Endothelial cell of umbilical vein (primary cell): ENCODE measurements at regions not wholly inside any gene's neighbourhood (a gene's known extent, or its start where the extent isn't known, plus 50 kb on each side); places are given as distances from the start of the nearest gene placed in this dataset.

Experiments used
- BruUV-seq: library from RNA; stranded (reverse); fragments of 400-500 nt; replicated peaks from 2 replicates; lab custom pipeline; 2021; lab: Mats Ljungman, UMichigan
- CTCF ChIA-PET: fragments of 300-600, 350-600 bp; sonication (Branson Sonifier 250); formaldehyde crosslinking; loops from one replicate; lab custom pipeline; 2021; ENCODE audit warnings: antibody characterized with exemption, inconsistent platforms; lab: Charles Lee
- POLR2A ChIA-PET: fragments of 300-600, 350-600 bp; sonication (Branson Sonifier 250); formaldehyde crosslinking; loops from one replicate; lab custom pipeline; 2021; ENCODE audit warnings: antibody characterized with exemption, inconsistent platforms; lab: Charles Lee
- DNase-seq: peaks from one replicate; pipeline ENCODE4 v3.0.0-alpha.2; 2011; ENCODE audit warnings: low read depth, low spot score
- FAIRE-seq: peaks from 2 replicates; lab custom pipeline; 2011; peaks lifted over from hg19 to GRCh38; lab: Jason Lieb, UNC
- H2AFZ ChIP-seq: 2 replicates; pipeline ENCODE4 v1.6.0; 2012; ENCODE audit warnings: low read depth, low read length, control low read depth, inconsistent platforms
- H3K27ac ChIP-seq: 2 replicates; pipeline ENCODE4 v1.5.1; 2011; ENCODE audit warnings: low read depth, mild to moderate bottlenecking, control low read depth, low read length, moderate library complexity; ENCODE audit not compliant: insufficient read depth
- H3K27me3 ChIP-seq, 2 experiments: 2 replicates each; pipeline versions ENCODE4 v1.6.0 to v1.6.1; 2011; ENCODE audit warnings: low read length in 2 of 2, mixed read lengths in 1 of 2; ENCODE audit not compliant: control insufficient read depth in 2 of 2, insufficient read depth in 2 of 2
- H3K36me3 ChIP-seq, 2 experiments: 2 replicates in 1 of 2; 3 replicates in 1 of 2; pipeline ENCODE4 v1.5.1; 2011; ENCODE audit warnings: low read length in 2 of 2, mild to moderate bottlenecking in 1 of 2, moderate library complexity in 1 of 2; ENCODE audit not compliant: control insufficient read depth in 2 of 2, insufficient read depth in 2 of 2; ENCODE audit errors: extremely low read depth in 1 of 2
- H3K4me1 ChIP-seq: 3 replicates; pipeline ENCODE4 v1.5.1; 2011; ENCODE audit warnings: mild to moderate bottlenecking, low read length; ENCODE audit not compliant: control insufficient read depth, insufficient read depth; ENCODE audit errors: extremely low read depth
- H3K4me2 ChIP-seq: 2 replicates; pipeline ENCODE4 v1.6.1; 2011; ENCODE audit warnings: low read length, control low read depth, mixed read lengths; ENCODE audit not compliant: insufficient read depth
- H3K4me3 ChIP-seq, 3 experiments: fragments of 200-600 bp in 1 of 3; sonication (generic), shearing (Covaris generic) in 1 of 3; replicated peaks in 1 of 3; 2 replicates each; pipeline ENCODE4 v1.5.1; 2011 to 2016; ENCODE audit warnings: control low read depth in 3 of 3, low read length in 3 of 3, mild to moderate bottlenecking in 2 of 3, inconsistent platforms in 1 of 3, low read depth in 1 of 3, moderate library complexity in 1 of 3; ENCODE audit not compliant: insufficient read depth in 1 of 3
- H3K79me2 ChIP-seq: 2 replicates; pipeline ENCODE4 v1.6.0; 2012; ENCODE audit warnings: low read length, inconsistent platforms; ENCODE audit not compliant: control insufficient read depth, insufficient read depth
- H3K9ac ChIP-seq: replicated peaks from 2 replicates; pipeline ENCODE3; 2011; ENCODE audit warnings: low read length, control low read depth; ENCODE audit not compliant: insufficient read depth; ENCODE audit errors: extremely low read depth
- H3K9me1 ChIP-seq: replicated peaks from 3 replicates; pipeline ENCODE4 v1.6.0; 2011; ENCODE audit warnings: mild to moderate bottlenecking, low read length; ENCODE audit not compliant: control insufficient read depth, insufficient read depth; ENCODE audit errors: extremely low read depth
- H3K9me3 ChIP-seq: replicated peaks from 2 replicates; pipeline ENCODE4 v1.5.1; 2012; ENCODE audit warnings: low read length, inconsistent platforms; ENCODE audit not compliant: control insufficient read depth, insufficient read depth
- H4K20me1 ChIP-seq: replicated peaks from 2 replicates; pipeline ENCODE3; 2011; ENCODE audit warnings: mild to moderate bottlenecking, low read length; ENCODE audit not compliant: control insufficient read depth, insufficient read depth; ENCODE audit errors: extremely low read depth
- EZH2 ChIP-seq: IDR thresholded peaks from 2 replicates; pipeline ENCODE4 v1.6.1; 2012; ENCODE audit warnings: borderline replicate concordance, low read depth, mild to moderate bottlenecking, moderate library complexity, low read length, inconsistent platforms; ENCODE audit not compliant: severe bottlenecking
- FOS ChIP-seq: IDR thresholded peaks from 2 replicates; pipeline ENCODE4 v1.6.1; 2011; ENCODE audit warnings: mild to moderate bottlenecking, low read length, moderate library complexity, borderline replicate concordance; ENCODE audit not compliant: insufficient read depth
- GATA2 ChIP-seq: IDR thresholded peaks from 2 replicates; pipeline ENCODE4 v1.7.0; 2011; ENCODE audit warnings: low read depth, mild to moderate bottlenecking, moderate library complexity, mixed read lengths, low read length; ENCODE audit not compliant: insufficient read length, insufficient read depth
- JUN ChIP-seq: IDR thresholded peaks from 2 replicates; pipeline ENCODE4 v1.6.1; 2011; ENCODE audit warnings: borderline replicate concordance, low read depth; ENCODE audit not compliant: insufficient read length, insufficient read depth
- MAX ChIP-seq: IDR thresholded peaks from 2 replicates; pipeline ENCODE4 v1.6.1; 2011; ENCODE audit not compliant: insufficient read depth, insufficient read length
- MYC ChIP-seq: IDR thresholded peaks from one replicate; pipeline ENCODE4 v1.6.1; 2011; ENCODE audit warnings: mild to moderate bottlenecking, low read depth, low read length
- POLR2A ChIP-seq: IDR thresholded peaks from 2 replicates; pipeline ENCODE4 v1.6.1; 2012; ENCODE audit warnings: low read depth, mild to moderate bottlenecking, control low read depth, low read length
- POLR2AphosphoS5 ChIP-seq: IDR thresholded peaks from 2 replicates; pipeline ENCODE4 v1.6.1; 2012; ENCODE audit warnings: low read depth, mild to moderate bottlenecking, control low read depth, low read length, moderate library complexity; ENCODE audit not compliant: insufficient read depth
- dilution Hi-C: fragments of 300-500 bp; cut with MboI; formaldehyde crosslinking; loops from one replicate; pipeline ENCODE4 v1.15.0; 2019; ENCODE audit warnings: low sequenced_read_pairs; ENCODE audit not compliant: extremely low pct_ligation_motif_present
- intact Hi-C: fragments of 100-400 bp; cut with micrococcal nuclease; formaldehyde crosslinking; loops from one replicate; pipeline ENCODE4 v1.10.0; 2022
- TF ChIP-seq, protein P1 (sequence below), 2 donors: IDR thresholded peaks; 1 replicate in 1 of 2; 2 replicates in 1 of 2; pipeline ENCODE4 v1.5.1; 2011; ENCODE audit warnings: low read length in 2 of 2, mild to moderate bottlenecking in 2 of 2, moderate library complexity in 2 of 2, control low read depth in 1 of 2, inconsistent platforms in 1 of 2, low read depth in 1 of 2; ENCODE audit not compliant: insufficient read depth in 1 of 2; ENCODE audit errors: extremely low read depth in 1 of 2

DNA sequence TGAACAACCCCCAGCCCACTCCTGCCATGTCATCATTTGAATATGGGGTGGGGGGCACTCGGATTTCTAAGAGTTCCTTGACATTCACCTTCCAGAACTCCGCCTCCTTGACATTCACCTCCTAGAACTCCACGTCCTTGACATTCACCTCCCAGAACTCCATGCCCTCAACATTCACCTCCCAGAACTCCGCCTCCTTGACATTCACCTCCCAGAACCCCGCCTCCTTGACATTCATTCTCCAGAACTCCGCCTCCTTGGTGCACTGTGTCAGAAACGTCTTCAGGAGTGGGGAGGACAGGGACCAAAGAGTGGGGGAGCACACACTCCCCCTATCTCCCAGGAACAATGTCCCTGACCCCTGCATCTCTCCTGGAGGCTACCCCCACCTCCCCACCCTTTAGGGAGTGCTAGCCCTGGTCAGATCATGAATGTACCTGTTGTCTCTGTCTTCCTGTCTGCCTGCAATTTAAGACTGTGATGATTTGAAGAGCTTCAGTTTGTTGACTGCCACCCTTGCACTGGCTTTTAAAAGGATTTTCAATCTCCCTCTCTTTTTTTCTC is 110.1 kb downstream of the NPTX2 start:
- no peak for FAIRE-seq
- BruUV-seq = no TSS peak
- ChIA-PET CTCF (no interaction called here), POLR2A (no interaction called here)
- intact Hi-C loops (no loop called here), dilution Hi-C loops (no loop called here)
- no peaks in the 10 kb centered on the region for H3K9me3 ChIP-seq
- H3K36me3 ChIP-seq = no peaks in the 10 kb centered on the region
- H3K27ac ChIP-seq = no peak overlapping the region
- no peak for DNase-seq
- no peak overlapping the region for H3K9ac ChIP-seq
- no peaks in the 10 kb centered on the region for H3K9me1 ChIP-seq
- no peaks in the 10 kb centered on the region for H3K79me2 ChIP-seq
- no peaks in the 10 kb centered on the region for H3K27me3 ChIP-seq
- no peaks in the 10 kb centered on the region for H3K4me1 ChIP-seq
- H3K4me3 ChIP-seq = no peak overlapping the region
- H2AFZ ChIP-seq = no peak overlapping the region
- no peak for TF ChIP-seq JUN
- TF ChIP-seq MAX = no peak
- TF ChIP-seq POLR2A = no peak
- no peak for TF ChIP-seq FOS
- TF ChIP-seq MYC = no peak
- TF ChIP-seq GATA2 = no peak
- TF ChIP-seq, protein P1, sequence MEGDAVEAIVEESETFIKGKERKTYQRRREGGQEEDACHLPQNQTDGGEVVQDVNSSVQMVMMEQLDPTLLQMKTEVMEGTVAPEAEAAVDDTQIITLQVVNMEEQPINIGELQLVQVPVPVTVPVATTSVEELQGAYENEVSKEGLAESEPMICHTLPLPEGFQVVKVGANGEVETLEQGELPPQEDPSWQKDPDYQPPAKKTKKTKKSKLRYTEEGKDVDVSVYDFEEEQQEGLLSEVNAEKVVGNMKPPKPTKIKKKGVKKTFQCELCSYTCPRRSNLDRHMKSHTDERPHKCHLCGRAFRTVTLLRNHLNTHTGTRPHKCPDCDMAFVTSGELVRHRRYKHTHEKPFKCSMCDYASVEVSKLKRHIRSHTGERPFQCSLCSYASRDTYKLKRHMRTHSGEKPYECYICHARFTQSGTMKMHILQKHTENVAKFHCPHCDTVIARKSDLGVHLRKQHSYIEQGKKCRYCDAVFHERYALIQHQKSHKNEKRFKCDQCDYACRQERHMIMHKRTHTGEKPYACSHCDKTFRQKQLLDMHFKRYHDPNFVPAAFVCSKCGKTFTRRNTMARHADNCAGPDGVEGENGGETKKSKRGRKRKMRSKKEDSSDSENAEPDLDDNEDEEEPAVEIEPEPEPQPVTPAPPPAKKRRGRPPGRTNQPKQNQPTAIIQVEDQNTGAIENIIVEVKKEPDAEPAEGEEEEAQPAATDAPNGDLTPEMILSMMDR (IDR thresholded peaks at IDR 0.05; ENCODE audit: extremely low read depth in 1 of 2, insufficient read depth in 1 of 2, low read depth in 1 of 2, low read length in 2 of 2) = no peak
- no peak for TF ChIP-seq POLR2AphosphoS5
- no peak for TF ChIP-seq EZH2
- no peaks in the 10 kb centered on the region for H4K20me1 ChIP-seq
- no peak overlapping the region for H3K4me2 ChIP-seq
